HepG2 (cell line): ENCODE measurements at regions not wholly inside any gene's neighbourhood (a gene's known extent, or its start where the extent isn't known, plus 50 kb on each side); places are given as distances from the start of the nearest gene placed in this dataset.
"Not testable (repeated sequence)": the region's sequence is repeated elsewhere in the genome, so short reads cannot be mapped to it uniquely, and the experiment has no call there.

Source experiments
- ARNT ChIP-seq: fragments of 450-650 bp; IDR thresholded peaks from 2 replicates; pipeline ENCODE4 v1.6.1; 2017
- BRCA1 ChIP-seq: sonication (generic); formaldehyde crosslinking; IDR thresholded peaks from 2 replicates; pipeline ENCODE4 v1.4.0; 2020; ENCODE audit warnings: missing genetic modification reagents
- POLR2A ChIP-seq, 2 experiments: IDR thresholded peaks; 2 replicates each; pipeline ENCODE4 v1.6.1; 2011; ENCODE audit warnings: low read depth in 2 of 2, low read length in 2 of 2, mild to moderate bottlenecking in 1 of 2, moderate library complexity in 1 of 2; ENCODE audit not compliant: insufficient read depth in 1 of 2
- RAD51 ChIP-seq: fragments of 450-650 bp; IDR thresholded peaks from 2 replicates; pipeline ENCODE4 v1.6.1; 2016; ENCODE audit warnings: borderline replicate concordance
- RBM39 ChIP-seq: fragments of 200-400 bp; formaldehyde crosslinking; IDR thresholded peaks from one replicate; pipeline ENCODE4 v1.6.1; 2018; ENCODE audit warnings: antibody characterized with exemption, mild to moderate bottlenecking, low read depth, low read length; ENCODE audit not compliant: poor library complexity, severe bottlenecking
- RFX3 ChIP-seq: IDR thresholded peaks from 2 replicates; pipeline ENCODE4 v1.6.1; 2016; ENCODE audit warnings: missing biosample characterization, missing genetic modification reagents
- ZMYM4 ChIP-seq: sonication (generic); formaldehyde crosslinking; IDR thresholded peaks from 2 replicates; pipeline ENCODE4 v1.8.1; 2023; ENCODE audit warnings: mild to moderate bottlenecking, missing genetic modification reagents
- ZNF136 ChIP-seq: sonication (generic); formaldehyde crosslinking; IDR thresholded peaks from 2 replicates; pipeline ENCODE4 v1.8.1; 2022; ENCODE audit warnings: low read depth, mild to moderate bottlenecking, moderate library complexity, missing genetic modification reagents
- ZNF614 ChIP-seq: IDR thresholded peaks from 2 replicates; pipeline ENCODE4 v1.6.1; 2018; ENCODE audit warnings: missing biosample characterization, missing genetic modification reagents, inconsistent platforms, borderline replicate concordance
- TF ChIP-seq, protein P1 (sequence below): sonication (generic); formaldehyde crosslinking; IDR thresholded peaks from 2 replicates; pipeline ENCODE4 v1.5.1; 2020; ENCODE audit warnings: mild to moderate bottlenecking, missing genetic modification reagents, moderate library complexity

- TF ChIP-seq ZNF614 (CRISPR knock-in tag); POLR2A (IDR thresholded peaks at IDR 0.05; ENCODE audit: insufficient read depth in 1 of 2, low read depth in 2 of 2, low read length in 2 of 2); BRCA1; RAD51; RFX3 (CRISPR knock-in tag); ZMYM4; ZNF136 (CRISPR knock-in tag); ARNT; RBM39: not testable (repeated sequence)
- TF ChIP-seq, protein P1, sequence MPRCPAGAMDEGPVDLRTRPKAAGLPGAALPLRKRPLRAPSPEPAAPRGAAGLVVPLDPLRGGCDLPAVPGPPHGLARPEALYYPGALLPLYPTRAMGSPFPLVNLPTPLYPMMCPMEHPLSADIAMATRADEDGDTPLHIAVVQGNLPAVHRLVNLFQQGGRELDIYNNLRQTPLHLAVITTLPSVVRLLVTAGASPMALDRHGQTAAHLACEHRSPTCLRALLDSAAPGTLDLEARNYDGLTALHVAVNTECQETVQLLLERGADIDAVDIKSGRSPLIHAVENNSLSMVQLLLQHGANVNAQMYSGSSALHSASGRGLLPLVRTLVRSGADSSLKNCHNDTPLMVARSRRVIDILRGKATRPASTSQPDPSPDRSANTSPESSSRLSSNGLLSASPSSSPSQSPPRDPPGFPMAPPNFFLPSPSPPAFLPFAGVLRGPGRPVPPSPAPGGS (CRISPR knock-in tag) = not testable (repeated sequence)
These were observed 272.9 kb downstream of the CDY2B start for GRCh38 chrY:17607150-17607549.
